HG03066 (cell line): ENCODE measurements at regions not wholly inside any gene's neighbourhood (a gene's known extent, or its start where the extent isn't known, plus 50 kb on each side); places are given as distances from the start of the nearest gene placed in this dataset.
A peak's percentile ranks its signal among the peaks of the same experiment; 100 is the strongest.
"Not testable (repeated sequence)": the region's sequence is repeated elsewhere in the genome, so short reads cannot be mapped to it uniquely, and the experiment has no call there.

Experiments used
- ATAC-seq: cut with Tn5 transposase; IDR thresholded peaks from one replicate; pipeline ENCODE4 v1.9.1; 2021; ENCODE audit warnings: low read depth; ENCODE audit not compliant: unreplicated experiment

- ATAC-seq: no peak
Measured at GRCh38 chr4:97279391-97279790, 863.9 kb downstream of the STPG2 start.

GRCh38 chr4:97300561-97300960 is 842.7 kb downstream of the STPG2 start:
- no peak for ATAC-seq

GRCh38 chr4:97305351-97305750 is 837.9 kb downstream of the STPG2 start:
- no peak for ATAC-seq

- ATAC-seq: no peak
Measured at GRCh38 chr4:97309121-97309520, 834.2 kb downstream of the STPG2 start.

- ATAC-seq: no peak
Measured at GRCh38 chr4:97317201-97317600, 826.1 kb downstream of the STPG2 start.

- no peak for ATAC-seq
Measured at GRCh38 chr4:97317671-97318070, 825.6 kb downstream of the STPG2 start.

- ATAC-seq: not testable (repeated sequence)
Measured at GRCh38 chr4:97325751-97326150, 817.5 kb downstream of the STPG2 start.

GRCh38 chr4:97330917-97331316 is 812.4 kb downstream of the STPG2 start:
- ATAC-seq: no peak

- no peak for ATAC-seq
Measured at GRCh38 chr4:97334348-97334747, 808.9 kb downstream of the STPG2 start.

GRCh38 chr4:97349468-97350186 is 793.6 kb downstream of the STPG2 start:
- no peak for ATAC-seq

GRCh38 chr4:97353876-97354275 is 789.4 kb downstream of the STPG2 start:
- no peak for ATAC-seq

GRCh38 chr4:97359826-97360225 is 783.5 kb downstream of the STPG2 start:
- peak; percentile 65 for ATAC-seq

GRCh38 chr4:97360733-97361132 is 782.5 kb downstream of the STPG2 start:
- no peak for ATAC-seq

GRCh38 chr4:97367878-97368277 is 775.4 kb downstream of the STPG2 start:
- ATAC-seq: no peak

- no peak for ATAC-seq
Measured at GRCh38 chr4:97370568-97370967, 772.7 kb downstream of the STPG2 start.

- ATAC-seq: no peak
Measured at GRCh38 chr4:97374526-97374925, 768.8 kb downstream of the STPG2 start.

- ATAC-seq: no peak
Measured at GRCh38 chr4:97386969-97387368, 756.3 kb downstream of the STPG2 start.

GRCh38 chr4:97394653-97395052 is 748.6 kb downstream of the STPG2 start:
- ATAC-seq: no peak

- no peak for ATAC-seq
Measured at GRCh38 chr4:97396097-97396496, 747.2 kb downstream of the STPG2 start.

- ATAC-seq: no peak
Measured at GRCh38 chr4:97396605-97397004, 746.7 kb downstream of the STPG2 start.

GRCh38 chr4:97404876-97405523 is 738.3 kb downstream of the STPG2 start:
- ATAC-seq: no peak

GRCh38 chr4:97411356-97411755 is 731.9 kb downstream of the STPG2 start:
- ATAC-seq: no peak
